ENCODE measurements at regions not wholly inside any gene's neighbourhood (a gene's known extent, or its start where the extent isn't known, plus 50 kb on each side); places are given as distances from the start of the nearest gene placed in this dataset.
A peak's percentile ranks its signal among the peaks of the same experiment; 100 is the strongest.
"Not testable (repeated sequence)": the region's sequence is repeated elsewhere in the genome, so short reads cannot be mapped to it uniquely, and the experiment has no call there.

GRCh38 chr10:6979371-6979770 is 399.3 kb upstream of the PRKCQ start:
- no peak for DNase-seq

- DNase-seq, result no peak
Observed at GRCh38 chr10:6978187-6978627, 398.1 kb upstream of the PRKCQ start.

GRCh38 chr10:6977398-6978186 is 397.5 kb upstream of the PRKCQ start:
- DNase-seq, result no peak

GRCh38 chr10:6973899-6974298 is 393.8 kb upstream of the PRKCQ start:
- no peak for DNase-seq

- DNase-seq, result no peak
Observed at GRCh38 chr10:6972226-6972625, 392.1 kb upstream of the PRKCQ start.

GRCh38 chr10:6969659-6970058 is 389.6 kb upstream of the PRKCQ start:
- no peak for DNase-seq

- DNase-seq, result no peak
Observed at GRCh38 chr10:6964543-6964942, 384.5 kb upstream of the PRKCQ start.

GRCh38 chr10:6962576-6962975 is 382.5 kb upstream of the PRKCQ start:
- DNase-seq, result no peak

- DNase-seq, result no peak
Observed at GRCh38 chr10:6958711-6959110, 378.6 kb upstream of the PRKCQ start.

GRCh38 chr10:6958254-6958653 is 378.2 kb upstream of the PRKCQ start:
- DNase-seq, result no peak

GRCh38 chr10:6957851-6958250 is 377.8 kb upstream of the PRKCQ start:
- DNase-seq, result no peak

GRCh38 chr10:6956562-6956961 is 376.5 kb upstream of the PRKCQ start:
- no peak for DNase-seq

GRCh38 chr10:6953271-6953801 is 373.3 kb upstream of the PRKCQ start:
- DNase-seq, result no peak

- DNase-seq, result no peak
Observed at GRCh38 chr10:6951732-6952131, 371.7 kb upstream of the PRKCQ start.

GRCh38 chr10:6950133-6950532 is 370.1 kb upstream of the PRKCQ start:
- no peak for DNase-seq

GRCh38 chr10:6944436-6944835 is 364.4 kb upstream of the PRKCQ start:
- DNase-seq, result no peak

- no peak for DNase-seq
Observed at GRCh38 chr10:6938384-6938783, 358.3 kb upstream of the PRKCQ start.

GRCh38 chr10:6936931-6937330 is 356.9 kb upstream of the PRKCQ start:
- no peak for DNase-seq

- DNase-seq, result no peak
Observed at GRCh38 chr10:6929148-6929830, 349.2 kb upstream of the PRKCQ start.

GRCh38 chr10:6928586-6928985 is 348.5 kb upstream of the PRKCQ start:
- DNase-seq, result no peak

GRCh38 chr10:6926971-6927370 is 346.9 kb upstream of the PRKCQ start:
- DNase-seq, result no peak

GRCh38 chr10:6925146-6925545 is 345.1 kb upstream of the PRKCQ start:
- DNase-seq, result no peak

- peak; percentile 63 for DNase-seq
Observed at GRCh38 chr10:6924166-6924565, 344.1 kb upstream of the PRKCQ start.

GRCh38 chr10:6921026-6921425 is 340.9 kb upstream of the PRKCQ start:
- not testable (repeated sequence) for DNase-seq

All from fibroblast of skin of back (primary cell).